HG03108 (cell line): ENCODE measurements at regions not wholly inside any gene's neighbourhood (a gene's known extent, or its start where the extent isn't known, plus 50 kb on each side); places are given as distances from the start of the nearest gene placed in this dataset.

Experiments
- ATAC-seq: cut with Tn5 transposase; IDR thresholded peaks from one replicate; pipeline ENCODE4 v1.9.1; 2021; ENCODE audit warnings: moderate library complexity; ENCODE audit not compliant: unreplicated experiment

GRCh38 chr18:65017372-65017760 is 733.4 kb upstream of the CDH7 start:
- ATAC-seq, result no peak

- ATAC-seq, result no peak
These were observed 734.0 kb upstream of the CDH7 start for GRCh38 chr18:65016631-65017371.

DNA sequence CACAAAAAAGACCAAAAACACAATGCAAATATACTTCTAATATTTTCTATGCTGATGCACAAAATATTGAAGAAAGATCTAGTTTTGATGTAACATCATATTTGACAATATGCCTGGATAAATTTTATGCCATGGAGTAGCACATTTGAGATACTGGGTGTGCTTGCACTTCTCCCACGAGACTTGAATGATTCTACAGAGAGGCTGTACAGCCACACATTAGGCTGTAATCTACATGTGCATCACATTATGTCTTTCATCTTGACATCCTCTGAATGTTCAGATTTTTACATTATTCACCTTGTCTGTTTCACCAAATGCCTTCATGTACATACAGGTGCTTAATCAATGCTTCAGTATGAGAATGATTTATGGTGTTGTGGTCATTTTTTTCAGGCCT is 756.4 kb upstream of the CDH7 start:
- no peak for ATAC-seq

GRCh38 chr18:64993695-64994094 is 757.1 kb upstream of the CDH7 start:
- ATAC-seq, result no peak

DNA sequence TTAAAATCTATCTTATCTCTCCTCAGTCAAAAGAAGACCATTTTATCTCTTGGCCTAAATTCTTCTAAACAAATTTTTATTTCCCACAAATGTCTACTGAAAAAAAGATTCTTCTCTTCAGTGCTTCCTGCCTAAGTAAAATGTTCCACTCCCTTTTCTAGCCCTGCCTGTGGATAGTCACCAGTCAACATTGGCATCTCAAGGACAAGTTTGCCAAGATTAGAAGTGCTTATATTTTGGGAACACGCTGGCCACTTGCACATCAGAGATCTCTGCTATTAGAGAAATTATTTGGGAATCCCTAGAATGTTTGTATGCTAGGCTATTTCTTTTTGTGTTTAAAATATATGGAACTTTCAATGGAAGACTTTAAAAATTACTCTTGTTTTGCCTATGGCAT is 758.2 kb upstream of the CDH7 start:
- ATAC-seq, result no peak

- no peak for ATAC-seq
These were observed 759.7 kb upstream of the CDH7 start for GRCh38 chr18:64991102-64991501.

GRCh38 chr18:64986906-64987495 is 763.8 kb upstream of the CDH7 start:
- ATAC-seq, result no peak

DNA sequence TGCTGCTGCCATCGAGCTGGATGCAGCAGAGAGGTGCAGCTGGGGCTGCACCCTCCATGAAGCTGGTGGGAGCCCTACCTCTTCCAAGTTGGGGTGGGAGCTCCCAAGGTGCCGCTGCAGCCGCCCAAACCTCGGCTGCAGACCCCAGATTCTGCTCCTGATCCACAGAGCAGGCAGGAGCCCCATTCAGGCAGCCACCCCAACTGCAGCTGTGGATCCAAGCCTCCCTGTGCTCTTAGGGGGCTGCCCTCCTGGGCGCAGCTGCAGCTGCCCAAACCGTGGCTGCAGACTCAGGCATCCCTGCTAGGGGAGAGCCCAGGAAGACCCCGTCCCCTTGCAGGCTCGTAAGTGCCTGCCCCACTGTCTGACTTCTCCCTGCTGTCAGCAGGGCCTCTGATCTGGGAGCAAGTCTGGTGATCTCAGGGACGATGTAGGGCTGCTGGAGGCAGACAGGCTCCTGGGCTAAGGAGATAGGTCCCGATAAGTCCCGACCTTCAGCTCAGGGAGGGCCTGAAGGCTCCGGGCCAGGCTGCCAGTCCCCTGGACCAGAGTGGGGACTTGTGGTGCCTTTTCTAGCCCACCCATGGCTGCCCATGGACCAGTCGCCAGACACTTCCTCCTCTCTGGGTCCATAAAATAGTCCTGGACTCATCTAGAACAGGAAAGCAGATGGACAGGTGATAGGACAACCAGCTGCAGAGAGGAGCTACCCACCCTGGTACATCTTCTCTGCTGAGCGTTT is 767.1 kb upstream of the CDH7 start:
- no peak for ATAC-seq

DNA sequence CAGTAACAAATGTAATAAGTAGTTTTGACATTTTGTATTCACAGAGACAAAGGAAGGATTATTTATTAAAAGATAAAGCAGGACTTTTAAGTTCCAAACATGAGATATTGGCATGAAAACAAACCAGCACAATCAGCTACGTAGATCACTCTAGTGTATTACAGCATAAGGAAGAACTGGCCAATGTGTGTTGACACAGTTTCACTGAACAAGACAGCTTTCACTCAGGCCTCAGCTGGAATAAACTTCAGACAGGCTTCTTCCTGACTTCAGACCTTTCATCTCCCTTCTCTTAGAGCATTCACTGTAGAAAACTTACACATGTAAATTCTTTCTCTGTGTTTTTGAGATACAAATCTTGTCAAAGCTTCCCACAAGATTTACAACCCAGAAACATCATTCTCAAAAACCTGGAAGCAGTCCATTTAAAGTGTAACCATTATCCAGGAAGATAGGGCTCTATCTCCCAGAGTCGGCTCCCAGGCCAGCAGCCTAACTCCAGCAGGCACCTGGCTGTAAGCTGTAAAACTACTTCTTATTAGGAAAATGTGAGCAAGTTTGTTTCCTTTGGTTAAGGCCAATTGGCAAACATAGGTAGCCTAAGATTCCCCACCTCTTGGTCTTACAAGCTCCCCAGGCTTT is 768.3 kb upstream of the CDH7 start:
- ATAC-seq, result no peak

GRCh38 chr18:64981915-64982314 is 768.9 kb upstream of the CDH7 start:
- no peak for ATAC-seq

GRCh38 chr18:64979791-64980190 is 771.0 kb upstream of the CDH7 start:
- ATAC-seq, result no peak

DNA sequence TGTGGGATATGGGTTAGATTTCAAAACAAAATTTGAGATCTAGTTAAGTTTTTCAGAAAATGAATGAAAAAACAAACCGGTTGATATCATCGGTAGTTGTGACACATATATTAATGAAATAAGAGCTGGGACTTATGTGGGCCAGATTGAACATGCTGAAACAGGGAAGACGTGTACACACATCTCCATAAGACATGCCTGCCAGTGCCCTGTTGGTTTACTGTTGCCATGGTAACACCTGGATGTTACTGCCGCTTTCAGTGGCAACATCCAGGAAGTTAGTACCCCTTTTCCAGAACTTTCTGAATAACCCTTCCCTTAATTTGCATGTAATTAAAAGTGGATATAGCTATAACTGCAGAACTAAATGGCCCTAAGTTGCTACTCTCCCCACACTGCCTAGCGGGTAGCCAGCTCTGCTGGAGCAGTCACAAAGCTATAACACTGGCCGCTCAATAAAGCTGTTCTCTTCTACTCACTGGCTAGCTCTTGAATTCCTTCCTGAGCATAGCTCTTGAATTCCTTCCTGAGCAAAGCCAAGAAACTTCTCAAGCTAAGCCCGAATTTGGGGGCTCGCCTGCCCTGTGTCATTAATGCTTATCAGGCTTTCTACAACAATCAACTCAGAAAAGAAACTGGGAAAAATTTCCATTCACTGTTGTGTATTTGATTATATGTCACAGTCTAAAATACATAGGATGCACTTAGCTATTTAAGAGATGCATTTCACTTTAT is 776.3 kb upstream of the CDH7 start:
- no peak for ATAC-seq

- ATAC-seq, result no peak
These were observed 778.3 kb upstream of the CDH7 start for GRCh38 chr18:64972545-64972944.

DNA sequence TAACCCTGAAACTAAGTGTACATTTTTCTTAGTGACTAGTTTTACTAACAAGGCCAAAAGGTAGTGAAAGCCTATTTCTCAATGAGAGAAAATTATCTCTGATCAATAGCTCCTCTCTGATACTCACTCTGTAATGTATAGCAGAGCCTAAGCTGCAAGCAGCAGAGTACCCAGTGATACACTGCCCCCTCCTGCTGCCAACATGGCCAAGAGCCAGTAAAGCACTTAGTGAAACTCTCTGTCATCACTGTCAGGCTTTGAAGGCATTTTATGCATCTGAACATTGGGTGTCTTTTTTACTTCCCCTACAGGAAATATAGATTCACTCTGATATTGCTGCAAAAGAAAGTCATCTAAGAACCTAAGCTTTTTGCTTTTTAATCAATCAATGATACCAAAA is 784.1 kb upstream of the CDH7 start:
- no peak for ATAC-seq

DNA sequence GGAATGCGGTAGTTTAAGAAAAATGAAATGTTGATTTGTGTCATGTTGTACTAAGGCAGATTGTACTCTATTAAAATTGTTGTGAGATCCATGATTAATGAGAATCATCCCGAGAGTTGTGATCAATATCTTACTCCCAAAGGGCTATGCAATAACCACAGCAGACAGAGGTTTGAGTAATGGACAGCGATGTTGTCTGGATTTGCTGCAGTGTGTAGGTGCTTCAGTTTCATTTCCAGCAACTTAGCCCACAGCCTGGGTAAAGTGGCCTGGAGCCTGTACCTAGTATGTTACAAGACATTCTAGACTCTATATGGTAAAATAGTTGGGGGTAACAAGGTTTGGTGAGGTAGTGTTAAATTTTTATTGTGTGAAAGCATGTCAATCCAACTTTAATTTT is 794.3 kb upstream of the CDH7 start:
- ATAC-seq, result no peak

- ATAC-seq, result no peak
These were observed 800.9 kb upstream of the CDH7 start for GRCh38 chr18:64949885-64950284.

DNA sequence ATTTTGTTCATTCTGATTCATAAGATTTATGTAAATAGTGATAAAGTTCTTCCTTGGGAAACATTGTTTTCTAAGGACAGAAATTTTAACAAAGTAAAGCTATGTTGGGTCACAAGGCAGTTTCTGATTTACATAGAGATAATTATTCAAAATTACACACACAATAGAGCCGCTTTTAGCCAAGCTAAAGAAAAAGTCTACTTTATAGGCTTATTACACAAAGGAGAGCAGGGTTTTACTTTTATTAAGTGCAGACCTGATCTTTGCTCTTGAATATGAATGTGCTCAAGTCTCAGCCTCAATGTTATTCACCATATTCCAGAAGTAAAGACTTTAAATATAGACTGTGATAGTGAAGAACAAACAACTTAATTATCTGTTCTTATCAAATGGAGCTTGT is 787.8 kb upstream of the LINC00305 start:
- no peak for ATAC-seq

DNA sequence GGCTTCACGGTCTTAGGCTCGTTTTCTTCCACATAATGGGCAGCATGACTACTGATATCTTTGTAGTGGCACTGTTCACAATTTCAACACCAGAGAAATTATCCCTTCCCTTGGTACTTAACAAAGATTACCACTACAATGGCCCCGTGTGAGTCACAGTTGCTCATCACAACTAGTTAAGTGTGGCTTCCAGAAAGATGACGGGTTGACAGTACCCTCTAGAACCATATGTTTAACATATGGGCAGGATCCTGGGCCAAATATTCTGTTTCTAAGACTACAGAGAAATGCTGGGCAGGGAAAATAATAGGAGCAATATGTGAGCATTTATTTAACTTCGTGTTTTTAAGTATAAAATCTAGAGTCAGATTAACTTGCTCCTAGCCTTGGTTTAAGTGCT is 780.1 kb upstream of the LINC00305 start:
- ATAC-seq, result no peak

- no peak for ATAC-seq
These were observed 771.2 kb upstream of the LINC00305 start for GRCh38 chr18:64919971-64920570.

DNA sequence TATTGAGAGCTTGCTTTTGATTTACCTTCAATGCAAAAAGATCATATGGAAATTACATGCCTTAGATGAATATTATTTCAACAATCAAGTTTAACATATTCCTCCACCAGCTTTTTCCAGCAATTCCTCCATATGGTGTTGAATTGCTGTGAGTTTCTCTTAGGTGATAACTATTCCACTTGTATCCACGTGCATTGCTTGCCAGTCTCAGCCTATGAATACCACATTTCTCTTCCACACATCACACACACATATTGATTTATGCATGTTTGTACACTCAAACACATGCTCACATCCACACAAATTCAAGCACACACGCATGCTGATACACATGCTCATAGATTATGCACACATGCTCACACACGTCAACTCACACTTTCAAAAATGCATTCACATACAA is 770.0 kb upstream of the LINC00305 start:
- no peak for ATAC-seq

GRCh38 chr18:64893349-64893748 is 744.5 kb upstream of the LINC00305 start:
- ATAC-seq, result no peak
